ENCODE measurements at regions not wholly inside any gene's neighbourhood (a gene's known extent, or its start where the extent isn't known, plus 50 kb on each side); places are given as distances from the start of the nearest gene placed in this dataset.

GRCh38 chr6:154596701-154597100, 86.2 kb upstream of the CNKSR3 start:
- H3K4me1 ChIP-seq (ENCODE audit: control insufficient read depth, insufficient read depth, low read length), result peaks cover 21% of the 10 kb centered on the region
- 90 to 100% methylated on average over 1 to 2 of the region's 2 CpGs for WGBS, 2 experiments
- H3K9me3 ChIP-seq (ENCODE audit: control insufficient read depth, low read length), result no peaks in the 10 kb centered on the region
- no peak overlapping the region for H3K4me3 ChIP-seq (ENCODE audit: insufficient read depth, low read depth, low read length)
- no peaks in the 10 kb centered on the region for H3K36me3 ChIP-seq (ENCODE audit: control insufficient read depth, insufficient read depth, low read length)
- H3K27me3 ChIP-seq (ENCODE audit: control insufficient read depth, insufficient read depth, low read length, poor library complexity, severe bottlenecking), result no peaks in the 10 kb centered on the region
- no peak overlapping the region for H3K27ac ChIP-seq (ENCODE audit: insufficient read depth, low read depth, low read length, poor library complexity, severe bottlenecking)

- H3K4me3 ChIP-seq (ENCODE audit: insufficient read depth, low read depth, low read length), result no peak overlapping the region
- H3K27me3 ChIP-seq (ENCODE audit: control insufficient read depth, insufficient read depth, low read length, poor library complexity, severe bottlenecking), result no peaks in the 10 kb centered on the region
- H3K36me3 ChIP-seq (ENCODE audit: control insufficient read depth, insufficient read depth, low read length), result no peaks in the 10 kb centered on the region
- no peak overlapping the region for H3K27ac ChIP-seq (ENCODE audit: insufficient read depth, low read depth, low read length, poor library complexity, severe bottlenecking)
- H3K4me1 ChIP-seq (ENCODE audit: control insufficient read depth, insufficient read depth, low read length), result peaks cover 18% of the 10 kb centered on the region
- WGBS, 2 experiments, result 73 to 80% methylated on average over 6 of the region's 6 CpGs
- H3K9me3 ChIP-seq (ENCODE audit: control insufficient read depth, low read length), result no peaks in the 10 kb centered on the region
These were observed 87.9 kb upstream of the CNKSR3 start for GRCh38 chr6:154598399-154598798.

- 90 to 92% methylated on average over 4 to 5 of the region's 5 CpGs for WGBS, 2 experiments
- no peaks in the 10 kb centered on the region for H3K9me3 ChIP-seq (ENCODE audit: control insufficient read depth, low read length)
- no peak overlapping the region for H3K4me3 ChIP-seq (ENCODE audit: insufficient read depth, low read depth, low read length)
- no peaks in the 10 kb centered on the region for H3K27me3 ChIP-seq (ENCODE audit: control insufficient read depth, insufficient read depth, low read length, poor library complexity, severe bottlenecking)
- H3K4me1 ChIP-seq (ENCODE audit: control insufficient read depth, insufficient read depth, low read length), result peaks cover 5% of the 10 kb centered on the region
- H3K27ac ChIP-seq (ENCODE audit: insufficient read depth, low read depth, low read length, poor library complexity, severe bottlenecking), result no peak overlapping the region
- H3K36me3 ChIP-seq (ENCODE audit: control insufficient read depth, insufficient read depth, low read length), result no peaks in the 10 kb centered on the region
These were observed 91.8 kb upstream of the CNKSR3 start for GRCh38 chr6:154602296-154602695.

- Histone ChIP-seq H3K27ac (ENCODE audit: insufficient read depth, low read depth, low read length, poor library complexity, severe bottlenecking) (no peak overlapping the region), H3K9me3 (ENCODE audit: control insufficient read depth, low read length) (no peaks in the 10 kb centered on the region), H3K27me3 (ENCODE audit: control insufficient read depth, insufficient read depth, low read length, poor library complexity, severe bottlenecking) (no peaks in the 10 kb centered on the region), H3K36me3 (ENCODE audit: control insufficient read depth, insufficient read depth, low read length) (no peaks in the 10 kb centered on the region), H3K4me1 (ENCODE audit: control insufficient read depth, insufficient read depth, low read length) (peaks cover 5% of the 10 kb centered on the region), H3K4me3 (ENCODE audit: insufficient read depth, low read depth, low read length) (no peak overlapping the region)
- 88% methylated on average over 1 of the region's 2 CpGs; no CpG with 5 or more reads in 1 of the 2 experiments for whole genome bisulfite sequencing, 2 experiments
These were observed 92.2 kb upstream of the CNKSR3 start for GRCh38 chr6:154602708-154603107.

- no peak overlapping the region for H3K4me3 ChIP-seq (ENCODE audit: insufficient read depth, low read depth, low read length)
- H3K9me3 ChIP-seq (ENCODE audit: control insufficient read depth, low read length), result no peaks in the 10 kb centered on the region
- H3K36me3 ChIP-seq (ENCODE audit: control insufficient read depth, insufficient read depth, low read length), result no peaks in the 10 kb centered on the region
- 79 to 81% methylated on average over 8 of the region's 8 CpGs for WGBS, 2 experiments
- H3K27ac ChIP-seq (ENCODE audit: insufficient read depth, low read depth, low read length, poor library complexity, severe bottlenecking), result no peak overlapping the region
- no peaks in the 10 kb centered on the region for H3K27me3 ChIP-seq (ENCODE audit: control insufficient read depth, insufficient read depth, low read length, poor library complexity, severe bottlenecking)
- H3K4me1 ChIP-seq (ENCODE audit: control insufficient read depth, insufficient read depth, low read length), result peaks cover 5% of the 10 kb centered on the region
These were observed 93.6 kb upstream of the CNKSR3 start for GRCh38 chr6:154604119-154604518.

GRCh38 chr6:154605178-154605881, 94.8 kb upstream of the CNKSR3 start:
- no peaks in the 10 kb centered on the region for H3K27me3 ChIP-seq (ENCODE audit: control insufficient read depth, insufficient read depth, low read length, poor library complexity, severe bottlenecking)
- H3K4me3 ChIP-seq (ENCODE audit: insufficient read depth, low read depth, low read length), result no peak overlapping the region
- 92 to 99% methylated on average over 8 of the region's 8 CpGs for WGBS, 2 experiments
- no peaks in the 10 kb centered on the region for H3K36me3 ChIP-seq (ENCODE audit: control insufficient read depth, insufficient read depth, low read length)
- no peak overlapping the region for H3K27ac ChIP-seq (ENCODE audit: insufficient read depth, low read depth, low read length, poor library complexity, severe bottlenecking)
- no peaks in the 10 kb centered on the region for H3K9me3 ChIP-seq (ENCODE audit: control insufficient read depth, low read length)
- peaks cover 5% of the 10 kb centered on the region for H3K4me1 ChIP-seq (ENCODE audit: control insufficient read depth, insufficient read depth, low read length)

GRCh38 chr6:154605882-154606370, 95.4 kb upstream of the CNKSR3 start:
- H3K27ac ChIP-seq (ENCODE audit: insufficient read depth, low read depth, low read length, poor library complexity, severe bottlenecking), result no peak overlapping the region
- no peak overlapping the region for H3K4me3 ChIP-seq (ENCODE audit: insufficient read depth, low read depth, low read length)
- no peaks in the 10 kb centered on the region for H3K9me3 ChIP-seq (ENCODE audit: control insufficient read depth, low read length)
- WGBS, 2 experiments, result 97 to 100% methylated on average over 4 to 7 of the region's 7 CpGs
- H3K36me3 ChIP-seq (ENCODE audit: control insufficient read depth, insufficient read depth, low read length), result no peaks in the 10 kb centered on the region
- H3K4me1 ChIP-seq (ENCODE audit: control insufficient read depth, insufficient read depth, low read length), result peaks cover 5% of the 10 kb centered on the region
- no peaks in the 10 kb centered on the region for H3K27me3 ChIP-seq (ENCODE audit: control insufficient read depth, insufficient read depth, low read length, poor library complexity, severe bottlenecking)

GRCh38 chr6:154606457-154606856, 96.0 kb upstream of the CNKSR3 start:
- no peak overlapping the region for H3K27ac ChIP-seq (ENCODE audit: insufficient read depth, low read depth, low read length, poor library complexity, severe bottlenecking)
- no peak overlapping the region for H3K4me3 ChIP-seq (ENCODE audit: insufficient read depth, low read depth, low read length)
- no peaks in the 10 kb centered on the region for H3K27me3 ChIP-seq (ENCODE audit: control insufficient read depth, insufficient read depth, low read length, poor library complexity, severe bottlenecking)
- 77 to 82% methylated on average over 9 of the region's 9 CpGs for WGBS, 2 experiments
- H3K36me3 ChIP-seq (ENCODE audit: control insufficient read depth, insufficient read depth, low read length), result no peaks in the 10 kb centered on the region
- no peaks in the 10 kb centered on the region for H3K9me3 ChIP-seq (ENCODE audit: control insufficient read depth, low read length)
- peaks cover 5% of the 10 kb centered on the region for H3K4me1 ChIP-seq (ENCODE audit: control insufficient read depth, insufficient read depth, low read length)

- WGBS, 2 experiments, result 82 to 86% methylated on average over 2 of the region's 2 CpGs
- H3K4me1 ChIP-seq (ENCODE audit: control insufficient read depth, insufficient read depth, low read length), result peaks cover 5% of the 10 kb centered on the region
These were observed 96.4 kb upstream of the CNKSR3 start for GRCh38 chr6:154606860-154607259.

GRCh38 chr6:154611241-154611640, 100.8 kb upstream of the CNKSR3 start:
- no peak overlapping the region for H3K4me3 ChIP-seq (ENCODE audit: insufficient read depth, low read depth, low read length)
- H3K9me3 ChIP-seq (ENCODE audit: control insufficient read depth, low read length), result no peaks in the 10 kb centered on the region
- H3K27me3 ChIP-seq (ENCODE audit: control insufficient read depth, insufficient read depth, low read length, poor library complexity, severe bottlenecking), result no peaks in the 10 kb centered on the region
- no peak overlapping the region for H3K27ac ChIP-seq (ENCODE audit: insufficient read depth, low read depth, low read length, poor library complexity, severe bottlenecking)
- H3K4me1 ChIP-seq (ENCODE audit: control insufficient read depth, insufficient read depth, low read length), result peaks cover 5% of the 10 kb centered on the region
- no peaks in the 10 kb centered on the region for H3K36me3 ChIP-seq (ENCODE audit: control insufficient read depth, insufficient read depth, low read length)
- WGBS, 2 experiments, result 91 to 95% methylated on average over 3 of the region's 3 CpGs

More at GRCh38 chr6:154606860-154607259, 96.4 kb upstream of the CNKSR3 start:
- no peak overlapping the region for H3K4me3 ChIP-seq (ENCODE audit: insufficient read depth, low read depth, low read length)
- H3K9me3 ChIP-seq (ENCODE audit: control insufficient read depth, low read length), result no peaks in the 10 kb centered on the region
- no peak overlapping the region for H3K27ac ChIP-seq (ENCODE audit: insufficient read depth, low read depth, low read length, poor library complexity, severe bottlenecking)
- H3K27me3 ChIP-seq (ENCODE audit: control insufficient read depth, insufficient read depth, low read length, poor library complexity, severe bottlenecking), result no peaks in the 10 kb centered on the region
- no peaks in the 10 kb centered on the region for H3K36me3 ChIP-seq (ENCODE audit: control insufficient read depth, insufficient read depth, low read length)
